OCI-LY3 (cell line): ENCODE measurements at regions not wholly inside any gene's neighbourhood (a gene's known extent, or its start where the extent isn't known, plus 50 kb on each side); places are given as distances from the start of the nearest gene placed in this dataset.

Experiments
- H2AFZ ChIP-seq: fragments of 200-600, 300-600 bp; shearing (Covaris generic); 2 replicates; pipeline ENCODE4 v1.6.0; 2014; ENCODE audit warnings: antibody characterized with exemption, low read depth, low read length
- H3K27ac ChIP-seq: fragments of 200-600, 300-600 bp; sonication (generic); 2 replicates; pipeline ENCODE4 v1.5.1; 2014; ENCODE audit warnings: mild to moderate bottlenecking, low read length, moderate library complexity, mixed read lengths
- H3K27me3 ChIP-seq: fragments of 200-600, 300-600 bp; sonication (generic); 2 replicates; pipeline ENCODE4 v1.6.1; 2014; ENCODE audit warnings: low read depth, low read length, mixed read lengths
- H3K36me3 ChIP-seq: fragments of 200-600, 300-600 bp; sonication (generic); replicated peaks from 2 replicates; pipeline ENCODE3; 2014; ENCODE audit warnings: low read depth, low read length, mixed read lengths
- H3K4me1 ChIP-seq: fragments of 300-600, 200-600 bp; sonication (generic); 2 replicates; pipeline ENCODE4 v1.6.1; 2014; ENCODE audit warnings: low read length, mixed read lengths
- H3K4me2 ChIP-seq: fragments of 200-600, 300-600 bp; sonication (generic); 2 replicates; pipeline ENCODE4 v1.6.1; 2014; ENCODE audit warnings: low read length, mixed read lengths
- H3K4me3 ChIP-seq: fragments of 300-600, 200-600 bp; sonication (generic); 2 replicates; pipeline ENCODE4 v1.5.1; 2014; ENCODE audit warnings: antibody characterized with exemption, mild to moderate bottlenecking, low read length, moderate library complexity
- H3K79me2 ChIP-seq: fragments of 300-600, 200-600 bp; shearing (Covaris generic); 2 replicates; pipeline ENCODE4 v1.6.1; 2014; ENCODE audit warnings: mild to moderate bottlenecking, low read length, mixed read lengths
- H3K9ac ChIP-seq: fragments of 300-600, 200-600 bp; shearing (Covaris generic); 2 replicates; pipeline ENCODE4 v1.6.0; 2014; ENCODE audit warnings: mild to moderate bottlenecking, low read length, moderate library complexity
- H3K9me3 ChIP-seq: fragments of 200-600, 300-600 bp; shearing (Covaris generic); 2 replicates; pipeline ENCODE4 v1.6.1; 2014; ENCODE audit warnings: low read length, mixed read lengths; ENCODE audit not compliant: insufficient read depth
- H4K20me1 ChIP-seq: fragments of 200-600, 300-600 bp; sonication (generic); 2 replicates; pipeline ENCODE4 v1.6.1; 2016; ENCODE audit warnings: low read length, mixed read lengths; ENCODE audit not compliant: insufficient read depth
- CTCF ChIP-seq: fragments of 200-600, 300-600 bp; sonication (generic); IDR thresholded peaks from 2 replicates; pipeline ENCODE4 v1.5.1; 2014; ENCODE audit warnings: antibody characterized with exemption, low read length, low read depth
- EZH2phosphoT487 ChIP-seq: fragments of 200-600 bp; shearing (Covaris generic); IDR thresholded peaks from 2 replicates; pipeline ENCODE4 v1.6.1; 2018; ENCODE audit warnings: antibody characterized with exemption, mixed run types, low read depth

GRCh38 chr7:21194936-21195335 is 232.9 kb upstream of the SP4 start:
- Histone ChIP-seq H2AFZ (no peak overlapping the region), H3K4me2 (no peak overlapping the region), H3K36me3 (no peaks in the 10 kb centered on the region), H4K20me1 (no peaks in the 10 kb centered on the region), H3K27me3 (no peaks in the 10 kb centered on the region), H3K9ac (no peak overlapping the region), H3K27ac (no peak overlapping the region), H3K79me2 (no peaks in the 10 kb centered on the region), H3K4me1 (no peaks in the 10 kb centered on the region), H3K4me3 (no peak overlapping the region), H3K9me3 (no peaks in the 10 kb centered on the region)
- TF ChIP-seq EZH2phosphoT487 (no peak), CTCF (no peak)

GRCh38 chr7:21198921-21199320 is 229.0 kb upstream of the SP4 start:
- no peak overlapping the region for H2AFZ ChIP-seq
- no peaks in the 10 kb centered on the region for H3K36me3 ChIP-seq
- no peaks in the 10 kb centered on the region for H3K4me1 ChIP-seq
- H3K27me3 ChIP-seq, result no peaks in the 10 kb centered on the region
- H3K9me3 ChIP-seq, result no peaks in the 10 kb centered on the region
- no peak overlapping the region for H3K4me3 ChIP-seq
- no peak overlapping the region for H3K4me2 ChIP-seq
- H3K27ac ChIP-seq, result no peak overlapping the region
- no peak overlapping the region for H3K9ac ChIP-seq
- H4K20me1 ChIP-seq, result no peaks in the 10 kb centered on the region
- TF ChIP-seq EZH2phosphoT487, result no peak
- no peak for TF ChIP-seq CTCF
- no peaks in the 10 kb centered on the region for H3K79me2 ChIP-seq

GRCh38 chr7:21200503-21200902 is 227.4 kb upstream of the SP4 start:
- Histone ChIP-seq H3K9ac (no peak overlapping the region), H3K4me1 (no peaks in the 10 kb centered on the region), H3K27me3 (no peaks in the 10 kb centered on the region), H3K79me2 (no peaks in the 10 kb centered on the region), H4K20me1 (no peaks in the 10 kb centered on the region), H3K36me3 (no peaks in the 10 kb centered on the region), H3K27ac (no peak overlapping the region), H3K9me3 (no peaks in the 10 kb centered on the region), H3K4me3 (no peak overlapping the region), H2AFZ (no peak overlapping the region), H3K4me2 (no peak overlapping the region)
- no peak for TF ChIP-seq CTCF
- no peak for TF ChIP-seq EZH2phosphoT487

GRCh38 chr7:21214657-21215056 is 213.2 kb upstream of the SP4 start:
- Histone ChIP-seq H2AFZ (no peak overlapping the region), H3K4me1 (no peaks in the 10 kb centered on the region), H3K27me3 (no peaks in the 10 kb centered on the region), H3K27ac (no peak overlapping the region), H4K20me1 (no peaks in the 10 kb centered on the region), H3K4me3 (no peak overlapping the region), H3K36me3 (no peaks in the 10 kb centered on the region), H3K4me2 (no peak overlapping the region), H3K9ac (no peak overlapping the region), H3K9me3 (no peaks in the 10 kb centered on the region), H3K79me2 (no peaks in the 10 kb centered on the region)
- TF ChIP-seq EZH2phosphoT487 (no peak), CTCF (no peak)
